HG03469 (cell line): ENCODE measurements at regions not wholly inside any gene's neighbourhood (a gene's known extent, or its start where the extent isn't known, plus 50 kb on each side); places are given as distances from the start of the nearest gene placed in this dataset.

Experiments
- ATAC-seq: cut with Tn5 transposase; IDR thresholded peaks from one replicate; pipeline ENCODE4 v1.9.1; 2021; ENCODE audit warnings: mild to moderate bottlenecking, moderate library complexity, moderate number of reproducible peaks; ENCODE audit not compliant: unreplicated experiment

GRCh38 chr6:130756824-130757223 lies 70.4 kb upstream of the SMLR1 start:
- no peak for ATAC-seq

- no peak for ATAC-seq
Observed at GRCh38 chr6:130758813-130759212, 68.4 kb upstream of the SMLR1 start.

- no peak for ATAC-seq
Observed at GRCh38 chr6:130760006-130760405, 67.2 kb upstream of the SMLR1 start.

GRCh38 chr6:130761286-130761685 lies 65.9 kb upstream of the SMLR1 start:
- no peak for ATAC-seq

GRCh38 chr6:130765181-130765727 lies 62.0 kb upstream of the SMLR1 start:
- ATAC-seq, result no peak

GRCh38 chr6:130766239-130767144 lies 60.7 kb upstream of the SMLR1 start:
- no peak for ATAC-seq

GRCh38 chr6:130769861-130770260 lies 57.3 kb upstream of the SMLR1 start:
- no peak for ATAC-seq

GRCh38 chr6:130771741-130772140 lies 55.5 kb upstream of the SMLR1 start:
- no peak for ATAC-seq

GRCh38 chr6:130773860-130774259 lies 53.3 kb upstream of the SMLR1 start:
- ATAC-seq, result no peak

GRCh38 chr6:130775411-130776012 lies 51.7 kb upstream of the SMLR1 start:
- no peak for ATAC-seq

- ATAC-seq, result peak; percentile 91
Observed at GRCh38 chr6:130776287-130776925, 50.8 kb upstream of the SMLR1 start.
